ENCODE measurements at regions not wholly inside any gene's neighbourhood (a gene's known extent, or its start where the extent isn't known, plus 50 kb on each side); places are given as distances from the start of the nearest gene placed in this dataset.

DNA sequence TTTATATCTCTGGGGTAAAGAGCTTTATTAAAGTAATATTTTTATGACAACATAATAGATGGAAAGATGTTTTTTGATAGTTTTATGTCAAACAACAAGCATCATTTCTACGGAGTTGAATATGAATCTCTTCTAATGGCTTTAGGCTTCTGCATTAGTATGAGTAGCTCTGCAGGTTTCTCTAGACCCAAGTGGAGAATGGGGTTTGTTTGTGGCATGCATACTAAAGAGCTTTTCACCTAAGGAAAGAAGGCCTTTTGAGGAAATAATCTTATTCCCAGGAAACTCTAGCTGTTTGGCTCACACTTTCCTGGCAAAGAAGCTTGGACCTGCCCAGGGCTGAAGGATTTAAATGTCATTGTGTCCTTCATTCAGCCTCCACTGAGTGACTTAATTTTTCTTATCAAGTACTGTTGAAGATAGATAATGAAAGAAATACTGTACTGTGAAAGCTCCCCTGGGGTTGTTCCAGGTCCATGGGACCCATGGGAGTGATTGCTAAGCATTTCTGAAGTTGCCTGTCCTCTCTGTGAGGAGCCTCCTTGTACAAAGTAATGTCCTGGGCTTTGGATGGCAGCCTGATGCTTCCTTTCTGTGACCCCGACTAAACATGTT, 469.3 kb downstream of the LRIG3 start:
- Mint-ChIP-seq H3K27ac (no peak overlapping the region), H3K27me3 (peaks cover 0 to 5% of the 10 kb centered on the region in 2 donors), H3K9me3 (peaks cover 10% of the 10 kb centered on the region), H3K36me3 (no peaks in the 10 kb centered on the region), H3K4me3 (no peak overlapping the region), H3K4me1 (ENCODE audit: low read depth in 2 of 2) (no peaks in the 10 kb centered on the region)
- no peak for DNase-seq (ENCODE audit: low spot score)
- ATAC-seq = no peak

DNA sequence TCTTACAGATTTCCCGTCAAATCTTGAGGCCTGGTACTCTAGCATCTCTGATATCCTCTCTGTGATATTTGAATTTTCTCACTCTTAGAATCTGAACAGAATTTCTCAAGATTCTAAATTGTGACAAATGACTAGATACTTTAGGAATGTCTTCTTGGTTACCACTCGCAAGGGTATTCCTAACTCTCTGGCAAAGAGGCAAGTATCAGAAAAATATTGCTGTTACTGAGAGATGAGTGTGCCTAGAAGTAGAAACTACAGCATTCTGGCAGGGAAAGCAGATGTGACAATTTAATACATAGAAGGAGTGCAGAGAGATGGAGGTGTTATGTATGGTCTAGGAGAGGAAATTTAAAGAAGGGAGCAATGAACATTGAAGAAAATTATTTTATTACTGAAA, 467.8 kb downstream of the LRIG3 start:
- DNase-seq (ENCODE audit: low spot score) = no peak
- Mint-ChIP-seq H3K36me3 (no peaks in the 10 kb centered on the region), H3K27ac (no peak overlapping the region), H3K27me3 (peaks cover 0 to 3% of the 10 kb centered on the region in 2 donors), H3K4me3 (no peak overlapping the region), H3K4me1 (ENCODE audit: low read depth in 2 of 2) (no peaks in the 10 kb centered on the region), H3K9me3 (peaks cover 10% of the 10 kb centered on the region)
- no peak for ATAC-seq

DNA sequence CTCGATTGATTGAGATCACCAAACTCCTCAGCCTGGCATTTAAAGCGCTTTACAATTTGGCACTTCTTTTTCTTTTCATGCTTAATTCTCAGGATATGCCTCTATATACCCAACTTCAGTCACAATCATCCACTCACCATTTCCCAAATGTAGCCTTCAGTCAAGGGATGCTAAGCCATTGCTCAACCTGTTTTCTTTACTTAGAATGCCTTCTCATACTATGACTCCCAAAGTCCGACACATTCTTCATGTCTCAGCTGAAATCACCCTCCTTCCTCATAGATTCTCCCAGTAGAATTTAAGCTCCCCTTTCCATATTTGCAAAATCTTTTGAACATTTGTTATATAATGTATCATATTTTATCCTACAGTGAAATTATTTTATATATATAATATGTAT, 467.0 kb downstream of the LRIG3 start:
- Mint-ChIP-seq H3K36me3 (no peaks in the 10 kb centered on the region), H3K4me1 (ENCODE audit: low read depth in 2 of 2) (no peaks in the 10 kb centered on the region), H3K4me3 (no peak overlapping the region), H3K27me3 (peaks cover 0 to 3% of the 10 kb centered on the region in 2 donors), H3K27ac (no peak overlapping the region), H3K9me3 (peaks cover 8% of the 10 kb centered on the region)
- DNase-seq (ENCODE audit: low spot score) (no peak), ATAC-seq (no peak)

- Mint-ChIP-seq H3K4me1 (ENCODE audit: low read depth in 2 of 2) (no peaks in the 10 kb centered on the region), H3K4me3 (no peak overlapping the region), H3K27me3 (peaks cover under 1 to 8% of the 10 kb centered on the region in 2 donors), H3K27ac (no peak overlapping the region), H3K9me3 (peaks cover 8% of the 10 kb centered on the region), H3K36me3 (no peaks in the 10 kb centered on the region)
- ATAC-seq = no peak
- DNase-seq (ENCODE audit: low spot score) = no peak
Observed at GRCh38 chr12:58455136-58455535, 465.2 kb downstream of the LRIG3 start.

GRCh38 chr12:58458102-58458501, 462.2 kb downstream of the LRIG3 start:
- H3K27me3 Mint-ChIP-seq = peaks cover 0 to 8% of the 10 kb centered on the region in 2 donors

GRCh38 chr12:58459191-58459590, 461.1 kb downstream of the LRIG3 start:
- peaks cover 4% of the 10 kb centered on the region for H3K9me3 Mint-ChIP-seq
- ATAC-seq = no peak
- H3K36me3 Mint-ChIP-seq = no peaks in the 10 kb centered on the region
- H3K27me3 Mint-ChIP-seq = peaks cover 0 to 8% of the 10 kb centered on the region in 2 donors
- no peaks in the 10 kb centered on the region for H3K4me1 Mint-ChIP-seq (ENCODE audit: low read depth in 2 of 2)
- H3K4me3 Mint-ChIP-seq = no peak overlapping the region
- H3K27ac Mint-ChIP-seq = no peak overlapping the region
- no peak for DNase-seq (ENCODE audit: low spot score)

More at GRCh38 chr12:58458102-58458501, 462.2 kb downstream of the LRIG3 start:
- Mint-ChIP-seq H3K36me3 (no peaks in the 10 kb centered on the region), H3K27ac (no peak overlapping the region), H3K9me3 (peaks cover 4% of the 10 kb centered on the region), H3K4me1 (ENCODE audit: low read depth in 2 of 2) (no peaks in the 10 kb centered on the region), H3K4me3 (no peak overlapping the region)
- ATAC-seq = no peak
- DNase-seq (ENCODE audit: low spot score) = no peak

DNA sequence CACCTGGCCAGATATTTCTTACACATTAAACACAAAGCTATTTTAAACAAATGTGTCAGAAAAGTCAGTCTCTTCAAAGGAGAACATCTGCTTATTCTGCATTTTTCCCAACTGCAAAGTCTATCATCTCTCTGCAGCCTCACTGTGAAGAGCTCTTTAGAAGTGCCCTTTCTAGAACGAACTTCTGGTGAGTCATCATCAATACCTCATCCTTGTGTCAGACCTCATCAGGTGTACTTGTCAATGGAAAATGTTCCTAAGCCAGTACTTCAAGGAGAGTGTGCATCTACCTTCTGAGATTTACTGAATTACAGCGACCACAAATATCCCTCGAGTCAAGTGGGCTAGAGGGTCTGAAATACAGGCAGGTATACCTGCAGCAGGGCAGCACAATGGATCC, 457.3 kb downstream of the LRIG3 start:
- H3K4me1 Mint-ChIP-seq (ENCODE audit: low read depth in 2 of 2) = no peaks in the 10 kb centered on the region
- peaks cover 2% of the 10 kb centered on the region for H3K36me3 Mint-ChIP-seq
- no peak overlapping the region for H3K4me3 Mint-ChIP-seq
- H3K9me3 Mint-ChIP-seq = peaks cover 15% of the 10 kb centered on the region
- no peak overlapping the region for H3K27ac Mint-ChIP-seq
- no peak for DNase-seq (ENCODE audit: low spot score)
- ATAC-seq = no peak
- H3K27me3 Mint-ChIP-seq = peaks cover 0 to 8% of the 10 kb centered on the region in 2 donors

DNA sequence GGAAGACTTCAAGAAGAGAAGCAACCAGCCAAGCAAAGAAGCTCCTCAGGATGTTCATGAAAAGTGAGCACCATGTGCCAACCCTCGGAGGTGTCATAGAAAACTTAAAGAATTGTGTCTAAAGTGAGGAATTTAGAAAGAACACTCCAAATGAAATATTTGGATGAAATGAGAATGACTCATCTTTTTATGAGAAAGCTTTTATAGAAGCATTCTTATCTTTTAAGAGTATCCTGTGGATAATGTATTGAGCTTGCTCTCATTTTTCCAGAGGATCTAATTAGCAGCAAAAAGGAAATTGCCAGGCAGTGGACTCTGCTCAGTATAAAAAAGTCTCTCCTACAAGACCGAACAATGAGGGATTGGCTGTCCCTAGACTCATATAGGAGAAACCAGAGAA, 454.9 kb downstream of the LRIG3 start:
- no peaks in the 10 kb centered on the region for H3K4me1 Mint-ChIP-seq (ENCODE audit: low read depth in 2 of 2)
- H3K27ac Mint-ChIP-seq = no peak overlapping the region
- H3K4me3 Mint-ChIP-seq = no peak overlapping the region
- no peak for DNase-seq (ENCODE audit: low spot score)
- H3K36me3 Mint-ChIP-seq = peaks cover 6% of the 10 kb centered on the region
- H3K27me3 Mint-ChIP-seq = no peaks in the 10 kb centered on the region
- peaks cover 14% of the 10 kb centered on the region for H3K9me3 Mint-ChIP-seq
- no peak for ATAC-seq

GRCh38 chr12:58470266-58471010, 449.9 kb downstream of the LRIG3 start:
- no peak for DNase-seq (ENCODE audit: low spot score)
- no peaks in the 10 kb centered on the region for H3K4me1 Mint-ChIP-seq (ENCODE audit: low read depth in 2 of 2)
- H3K27ac Mint-ChIP-seq = no peak overlapping the region
- no peaks in the 10 kb centered on the region for H3K27me3 Mint-ChIP-seq
- H3K4me3 Mint-ChIP-seq = no peak overlapping the region
- peaks cover 6% of the 10 kb centered on the region for H3K36me3 Mint-ChIP-seq
- ATAC-seq = no peak
- H3K9me3 Mint-ChIP-seq = peaks cover 10% of the 10 kb centered on the region

GRCh38 chr12:58479401-58479800, 440.9 kb downstream of the LRIG3 start:
- no peak for ATAC-seq
- no peaks in the 10 kb centered on the region for H3K4me1 Mint-ChIP-seq (ENCODE audit: low read depth in 2 of 2)
- H3K36me3 Mint-ChIP-seq = no peaks in the 10 kb centered on the region
- H3K27ac Mint-ChIP-seq = no peak overlapping the region
- DNase-seq (ENCODE audit: low spot score) = no peak
- H3K4me3 Mint-ChIP-seq = no peak overlapping the region
- H3K27me3 Mint-ChIP-seq = no peaks in the 10 kb centered on the region
- peaks cover 7% of the 10 kb centered on the region for H3K9me3 Mint-ChIP-seq

DNA sequence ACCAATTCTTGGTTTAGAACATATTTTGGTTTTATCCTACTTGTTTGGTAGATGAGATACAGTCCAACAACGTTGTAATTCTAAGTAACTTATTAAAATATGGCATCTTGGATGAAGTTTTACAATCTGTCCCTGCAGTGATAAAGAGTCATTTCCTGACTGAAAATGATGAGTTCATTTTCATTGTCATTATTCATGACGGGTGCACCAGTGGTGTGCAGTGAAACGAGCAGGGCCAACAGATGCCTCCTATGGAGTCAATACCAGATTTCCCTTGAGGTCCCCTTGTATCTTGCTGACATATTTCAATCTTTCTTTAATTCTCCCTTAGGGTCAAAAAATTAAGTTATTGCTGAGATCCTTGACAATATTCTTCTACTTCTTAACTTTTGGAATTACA, 438.5 kb downstream of the LRIG3 start:
- no peak overlapping the region for H3K27ac Mint-ChIP-seq
- no peaks in the 10 kb centered on the region for H3K36me3 Mint-ChIP-seq
- H3K27me3 Mint-ChIP-seq = no peaks in the 10 kb centered on the region
- H3K4me1 Mint-ChIP-seq (ENCODE audit: low read depth in 2 of 2) = no peaks in the 10 kb centered on the region
- peaks cover 7% of the 10 kb centered on the region for H3K9me3 Mint-ChIP-seq
- no peak overlapping the region for H3K4me3 Mint-ChIP-seq
- ATAC-seq = no peak
- DNase-seq (ENCODE audit: low spot score) = no peak

DNA sequence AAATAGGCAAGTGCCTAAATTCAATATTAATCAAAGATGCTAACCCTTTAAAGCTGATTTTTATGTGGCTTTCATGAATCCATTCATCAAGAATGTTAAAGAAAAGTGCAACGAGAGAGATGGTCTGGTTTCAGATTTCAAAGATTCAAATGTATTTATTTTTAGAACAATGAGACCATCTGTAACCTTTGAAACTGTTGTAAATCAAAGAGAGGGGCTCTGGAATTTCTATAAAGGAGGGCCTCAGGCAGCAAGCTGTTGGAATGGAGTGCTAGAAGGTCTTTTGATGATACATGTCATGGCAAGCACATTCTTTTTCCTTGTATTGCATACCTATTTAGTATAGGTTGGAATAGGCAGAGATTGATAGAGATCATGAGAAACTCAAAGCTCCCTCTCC, 433.0 kb downstream of the LRIG3 start:
- Mint-ChIP-seq H3K36me3 (no peaks in the 10 kb centered on the region), H3K27me3 (no peaks in the 10 kb centered on the region), H3K4me1 (ENCODE audit: low read depth in 2 of 2) (no peaks in the 10 kb centered on the region), H3K9me3 (no peaks in the 10 kb centered on the region), H3K4me3 (no peak overlapping the region), H3K27ac (no peak overlapping the region)
- DNase-seq (ENCODE audit: low spot score) (no peak), ATAC-seq (no peak)

GRCh38 chr12:58487678-58488161, 432.6 kb downstream of the LRIG3 start:
- H3K4me3 Mint-ChIP-seq = no peak overlapping the region
- H3K4me1 Mint-ChIP-seq (ENCODE audit: low read depth in 2 of 2) = no peaks in the 10 kb centered on the region
- no peak overlapping the region for H3K27ac Mint-ChIP-seq
- no peak for DNase-seq (ENCODE audit: low spot score)
- no peaks in the 10 kb centered on the region for H3K36me3 Mint-ChIP-seq
- no peak for ATAC-seq
- H3K27me3 Mint-ChIP-seq = no peaks in the 10 kb centered on the region
- no peaks in the 10 kb centered on the region for H3K9me3 Mint-ChIP-seq

DNA sequence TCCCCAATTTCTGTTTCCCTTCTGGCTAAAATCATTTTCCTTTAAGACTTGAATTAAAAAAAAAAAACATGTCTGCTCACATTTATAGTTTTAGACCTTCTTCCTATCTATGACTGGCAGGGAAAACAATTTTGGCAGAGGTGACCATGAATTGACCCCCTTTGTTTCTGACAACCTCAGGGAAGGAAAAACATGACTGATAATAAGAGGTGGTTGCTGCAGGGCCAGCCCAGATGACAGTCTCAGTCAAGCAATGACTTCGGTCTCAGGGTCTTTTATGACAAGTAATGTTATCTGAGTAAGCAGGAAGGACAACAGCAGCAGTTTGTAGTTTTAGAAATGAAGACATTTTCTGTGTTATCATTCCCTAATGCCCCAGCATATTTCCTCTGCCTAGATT, 430.9 kb downstream of the LRIG3 start:
- ATAC-seq (no peak), DNase-seq (ENCODE audit: low spot score) (no peak)
- H3K4me3 Mint-ChIP-seq = no peak overlapping the region
- no peak overlapping the region for H3K27ac Mint-ChIP-seq
- H3K9me3 Mint-ChIP-seq = no peaks in the 10 kb centered on the region
- no peaks in the 10 kb centered on the region for H3K4me1 Mint-ChIP-seq (ENCODE audit: low read depth in 2 of 2)
- H3K27me3 Mint-ChIP-seq = no peaks in the 10 kb centered on the region
- H3K36me3 Mint-ChIP-seq = no peaks in the 10 kb centered on the region
